Vagina (tissue), 2 donors: ENCODE measurements at regions not wholly inside any gene's neighbourhood (a gene's known extent, or its start where the extent isn't known, plus 50 kb on each side); places are given as distances from the start of the nearest gene placed in this dataset.

Experiments
- CTCF ChIP-seq, 3 experiments: fragments of 450-650 bp in 2 of 3; fragments of 200-600 bp in 1 of 3; sonication (generic) in 1 of 3; IDR thresholded peaks; one replicate each; pipeline ENCODE4 v1.5.1; 2017 to 2019; ENCODE audit warnings: antibody characterized with exemption in 3 of 3, mild to moderate bottlenecking in 2 of 3, moderate library complexity in 2 of 3
- POLR2AphosphoS5 ChIP-seq, 2 donors: sonication (generic); formaldehyde crosslinking; IDR thresholded peaks; one replicate each; pipeline ENCODE4 v1.9.0; 2017; ENCODE audit warnings: antibody characterized with exemption in 2 of 2, mild to moderate bottlenecking in 2 of 2, low read depth in 1 of 2; ENCODE audit not compliant: insufficient read depth in 1 of 2

- TF ChIP-seq POLR2AphosphoS5 (IDR thresholded peaks at IDR 0.05; ENCODE audit: insufficient read depth in 1 of 2, low read depth in 1 of 2) (no peak), CTCF (IDR thresholded peaks at IDR 0.05) (no peak)
Observed at GRCh38 chr7:89563597-89563996, 590.7 kb upstream of the STEAP1 start.
